ENCODE measurements at regions not wholly inside any gene's neighbourhood (a gene's known extent, or its start where the extent isn't known, plus 50 kb on each side); places are given as distances from the start of the nearest gene placed in this dataset.

- Mint-ChIP-seq H3K4me3 (no peak overlapping the region), H3K27ac (ENCODE audit: unreplicated experiment) (no peak overlapping the region), H3K9me3 (no peaks in the 10 kb centered on the region), H3K27me3 (ENCODE audit: low read depth) (no peaks in the 10 kb centered on the region), H3K36me3 (ENCODE audit: low read depth) (no peaks in the 10 kb centered on the region), H3K4me1 (peaks cover 4% of the 10 kb centered on the region)
- no peak for DNase-seq (ENCODE audit: low read depth, low spot score)
- TF ChIP-seq, protein P1, sequence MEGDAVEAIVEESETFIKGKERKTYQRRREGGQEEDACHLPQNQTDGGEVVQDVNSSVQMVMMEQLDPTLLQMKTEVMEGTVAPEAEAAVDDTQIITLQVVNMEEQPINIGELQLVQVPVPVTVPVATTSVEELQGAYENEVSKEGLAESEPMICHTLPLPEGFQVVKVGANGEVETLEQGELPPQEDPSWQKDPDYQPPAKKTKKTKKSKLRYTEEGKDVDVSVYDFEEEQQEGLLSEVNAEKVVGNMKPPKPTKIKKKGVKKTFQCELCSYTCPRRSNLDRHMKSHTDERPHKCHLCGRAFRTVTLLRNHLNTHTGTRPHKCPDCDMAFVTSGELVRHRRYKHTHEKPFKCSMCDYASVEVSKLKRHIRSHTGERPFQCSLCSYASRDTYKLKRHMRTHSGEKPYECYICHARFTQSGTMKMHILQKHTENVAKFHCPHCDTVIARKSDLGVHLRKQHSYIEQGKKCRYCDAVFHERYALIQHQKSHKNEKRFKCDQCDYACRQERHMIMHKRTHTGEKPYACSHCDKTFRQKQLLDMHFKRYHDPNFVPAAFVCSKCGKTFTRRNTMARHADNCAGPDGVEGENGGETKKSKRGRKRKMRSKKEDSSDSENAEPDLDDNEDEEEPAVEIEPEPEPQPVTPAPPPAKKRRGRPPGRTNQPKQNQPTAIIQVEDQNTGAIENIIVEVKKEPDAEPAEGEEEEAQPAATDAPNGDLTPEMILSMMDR (conservative IDR thresholded peaks at IDR 0.05): no peak
Measured at GRCh38 chr14:48970943-48971342, 615.2 kb downstream of the RPS29 start.

DNA sequence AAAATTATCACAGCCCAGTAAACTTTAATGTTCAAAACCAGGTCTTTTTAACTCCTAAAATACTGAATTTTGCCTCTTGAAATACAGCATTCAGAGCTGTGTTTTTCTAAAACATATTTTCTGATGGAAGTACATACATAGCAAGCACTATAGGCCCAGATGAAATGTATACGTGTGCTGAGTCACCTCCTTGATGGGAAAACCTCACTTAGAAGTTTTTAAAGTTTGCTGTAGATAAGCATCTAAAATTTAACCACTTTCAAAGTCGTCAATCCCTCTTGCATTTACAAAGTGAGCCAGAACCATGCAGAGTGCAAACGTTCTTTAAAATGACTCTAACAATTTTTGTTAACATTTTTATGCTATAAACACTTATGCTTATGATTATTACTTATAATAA lies 618.8 kb downstream of the RPS29 start:
- no peaks in the 10 kb centered on the region for H3K36me3 Mint-ChIP-seq (ENCODE audit: low read depth)
- H3K9me3 Mint-ChIP-seq: no peaks in the 10 kb centered on the region
- H3K4me1 Mint-ChIP-seq: peaks cover 4% of the 10 kb centered on the region
- no peak overlapping the region for H3K27ac Mint-ChIP-seq (ENCODE audit: unreplicated experiment)
- H3K27me3 Mint-ChIP-seq (ENCODE audit: low read depth): no peaks in the 10 kb centered on the region
- no peak for DNase-seq (ENCODE audit: low read depth, low spot score)
- H3K4me3 Mint-ChIP-seq: no peak overlapping the region
- TF ChIP-seq, protein P1 (conservative IDR thresholded peaks at IDR 0.05): no peak

- DNase-seq (ENCODE audit: low read depth, low spot score): no peak
- Mint-ChIP-seq H3K27me3 (ENCODE audit: low read depth) (no peaks in the 10 kb centered on the region), H3K27ac (ENCODE audit: unreplicated experiment) (no peak overlapping the region), H3K4me1 (no peaks in the 10 kb centered on the region), H3K4me3 (no peak overlapping the region), H3K36me3 (ENCODE audit: low read depth) (no peaks in the 10 kb centered on the region), H3K9me3 (no peaks in the 10 kb centered on the region)
- TF ChIP-seq, protein P1 (conservative IDR thresholded peaks at IDR 0.05): no peak
Measured at GRCh38 chr14:48963231-48963790, 622.9 kb downstream of the RPS29 start.

DNA sequence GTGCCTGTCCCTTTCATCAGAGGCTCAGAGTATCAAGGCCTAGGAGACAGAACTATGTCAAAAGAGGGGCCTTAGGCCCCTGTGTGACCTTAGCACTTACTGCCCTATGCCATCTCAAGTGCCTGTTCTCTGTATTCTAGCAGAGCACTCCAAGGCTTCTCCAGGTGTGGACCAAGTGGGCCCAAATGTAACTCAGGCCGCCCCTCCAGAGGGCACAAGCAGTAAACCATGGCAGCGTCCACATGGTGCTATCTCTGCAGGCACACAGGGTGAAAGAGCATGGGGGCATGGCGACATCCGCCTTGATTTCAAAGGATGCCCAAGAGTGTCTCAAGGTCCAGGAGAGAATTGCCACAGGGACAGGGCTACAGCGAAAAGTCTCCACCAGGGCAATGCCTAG lies 628.7 kb downstream of the RPS29 start:
- H3K36me3 Mint-ChIP-seq (ENCODE audit: low read depth): no peaks in the 10 kb centered on the region
- no peaks in the 10 kb centered on the region for H3K4me1 Mint-ChIP-seq
- H3K4me3 Mint-ChIP-seq: no peak overlapping the region
- no peaks in the 10 kb centered on the region for H3K9me3 Mint-ChIP-seq
- TF ChIP-seq, protein P1 (conservative IDR thresholded peaks at IDR 0.05): no peak
- H3K27ac Mint-ChIP-seq (ENCODE audit: unreplicated experiment): no peak overlapping the region
- DNase-seq (ENCODE audit: low read depth, low spot score): no peak
- H3K27me3 Mint-ChIP-seq (ENCODE audit: low read depth): no peaks in the 10 kb centered on the region

DNA sequence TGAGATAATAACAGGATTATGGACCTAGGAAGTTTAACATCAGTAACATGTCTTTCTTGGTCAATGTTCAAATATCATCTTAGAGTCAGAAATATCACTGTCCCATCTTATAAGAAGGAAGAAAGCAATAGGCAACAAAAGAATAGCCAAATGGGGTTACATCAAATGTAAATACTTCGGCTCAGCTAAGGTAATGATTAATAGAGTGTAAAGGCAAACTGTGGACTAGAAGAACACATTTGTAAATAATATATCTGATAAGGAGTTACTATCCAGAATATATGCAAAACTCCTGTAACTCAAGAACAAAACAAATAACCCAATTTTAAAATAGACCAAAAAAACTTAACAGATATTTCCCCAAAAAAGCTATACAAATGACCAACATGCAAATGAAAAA lies 630.3 kb downstream of the RPS29 start:
- Mint-ChIP-seq H3K27ac (ENCODE audit: unreplicated experiment) (no peak overlapping the region), H3K4me1 (no peaks in the 10 kb centered on the region), H3K36me3 (ENCODE audit: low read depth) (no peaks in the 10 kb centered on the region), H3K9me3 (no peaks in the 10 kb centered on the region), H3K4me3 (no peak overlapping the region), H3K27me3 (ENCODE audit: low read depth) (no peaks in the 10 kb centered on the region)
- TF ChIP-seq, protein P1 (conservative IDR thresholded peaks at IDR 0.05): no peak
- DNase-seq (ENCODE audit: low read depth, low spot score): no peak
